ENCODE measurements at regions not wholly inside any gene's neighbourhood (a gene's known extent, or its start where the extent isn't known, plus 50 kb on each side); places are given as distances from the start of the nearest gene placed in this dataset.

DNA sequence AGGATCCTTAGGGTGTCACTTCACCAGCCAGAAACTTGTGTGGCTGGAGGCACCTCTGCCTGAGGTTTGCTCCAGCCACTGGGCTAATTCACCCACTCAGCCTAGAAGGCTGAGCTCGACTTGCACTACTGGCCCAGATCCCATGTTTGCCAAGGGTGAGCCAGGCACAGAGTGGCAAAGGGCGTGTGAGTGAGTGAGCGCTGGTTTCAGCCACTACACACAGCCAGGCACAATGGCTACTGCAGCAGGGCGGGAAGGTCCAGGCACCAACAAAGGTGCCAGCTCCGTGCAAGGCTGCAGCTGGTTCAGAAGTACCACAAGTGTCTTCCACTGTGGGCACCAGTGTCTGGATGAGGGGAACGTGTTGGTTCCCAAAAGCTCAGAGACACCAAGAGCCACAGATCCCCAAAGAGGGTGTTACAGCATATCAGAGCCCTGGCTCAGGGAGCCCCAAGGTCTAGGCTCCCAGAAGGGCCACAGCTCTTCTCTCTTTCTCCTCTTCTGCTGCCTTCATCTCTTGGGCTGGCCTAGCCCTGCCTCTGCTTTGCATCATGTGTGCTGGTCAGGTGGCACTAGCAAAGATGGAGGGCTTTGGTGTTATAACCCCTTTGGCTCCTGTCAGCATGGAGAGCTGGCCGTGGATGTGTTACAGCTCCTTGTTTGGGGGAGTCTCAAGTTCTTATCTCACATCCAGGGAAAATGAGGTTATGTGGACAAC, 736.3 kb upstream of the KLHL1 start:
- no peak overlapping the region for H3K4me3 ChIP-seq (ENCODE audit: low read length)
- ChIA-PET POLR2A (ENCODE audit: unreplicated experiment) (no interaction called here), CTCF (no interaction called here)
- H3K27me3 ChIP-seq (ENCODE audit: low read length) = no peaks in the 10 kb centered on the region
- 0 out of 2 replicates have a peak, but pooled peaks cover 6% of the 10 kb centered on the region for H3K4me1 ChIP-seq (ENCODE audit: insufficient read depth, low read length)
- intact Hi-C loops (cut with micrococcal nuclease) = no loop called here
- no peaks in the 10 kb centered on the region for H3K79me2 ChIP-seq (ENCODE audit: low read length)
- DNase-seq = peak; percentile 13
- no peaks in the 10 kb centered on the region for H3K36me3 ChIP-seq (ENCODE audit: low read depth, low read length)
- ATAC-seq = peak; percentile 71
- H3K27ac ChIP-seq (ENCODE audit: low read length) = no peak overlapping the region
- no peak overlapping the region for H2AFZ ChIP-seq (ENCODE audit: low read length)
- TF ChIP-seq EZH2 (IDR thresholded peaks at IDR 0.05; ENCODE audit: low read length, unreplicated experiment) (no peak), EZH2phosphoT487 (IDR thresholded peaks at IDR 0.05; ENCODE audit: borderline replicate concordance, low read length) (no peak), CTCF (conservative IDR thresholded peaks at IDR 0.05; ENCODE audit: low read depth, low read length) (no peak)
- no TSS peak for BruUV-seq (replicated peaks)
- no peak overlapping the region for H3K9ac ChIP-seq (ENCODE audit: low read length)
- H3K9me2 ChIP-seq (replicated peaks; ENCODE audit: low read length) = no peaks in the 10 kb centered on the region
- H3K9me3 ChIP-seq (ENCODE audit: low read length) = no peaks in the 10 kb centered on the region
- H3K4me2 ChIP-seq (ENCODE audit: low read length) = no peak overlapping the region
- H3F3A ChIP-seq (ENCODE audit: low read length, unreplicated experiment) = no peaks in the 10 kb centered on the region
- no peaks in the 10 kb centered on the region for H4K20me1 ChIP-seq (ENCODE audit: low read length)

DNA sequence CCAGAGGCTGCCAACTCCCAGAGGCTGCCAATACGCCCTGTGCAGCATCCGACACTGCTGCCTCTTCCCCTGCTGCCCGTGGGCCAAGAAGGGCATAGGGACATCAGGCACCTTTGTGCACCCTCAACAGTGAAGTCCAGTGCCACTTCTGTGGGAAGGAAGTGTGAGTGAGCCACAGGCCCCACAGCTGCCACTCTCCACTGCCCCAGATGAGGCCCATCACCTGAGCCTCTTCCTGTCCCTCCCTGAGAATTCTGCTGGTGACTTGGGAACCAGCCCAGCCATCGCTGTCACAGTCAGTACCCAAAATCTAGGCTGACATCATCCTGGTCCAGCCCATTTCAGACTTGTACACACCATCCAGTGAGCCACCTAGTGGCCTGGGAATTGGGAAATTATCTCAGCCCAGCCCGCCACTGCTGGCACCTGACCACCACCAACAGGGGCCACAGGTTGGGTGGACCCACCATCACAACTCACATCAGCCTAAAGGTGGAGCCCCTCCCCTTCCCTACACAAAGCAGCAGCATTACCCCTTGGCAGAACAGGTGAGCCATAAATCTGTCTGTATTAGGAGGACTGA, 733.9 kb upstream of the KLHL1 start:
- BruUV-seq (replicated peaks) = no TSS peak
- TF ChIP-seq EZH2phosphoT487 (IDR thresholded peaks at IDR 0.05; ENCODE audit: borderline replicate concordance, low read length) (no peak), CTCF (conservative IDR thresholded peaks at IDR 0.05; ENCODE audit: low read depth, low read length) (peak; percentile 23; the same call in 1 of the 2 replicates), EZH2 (IDR thresholded peaks at IDR 0.05; ENCODE audit: low read length, unreplicated experiment) (no peak)
- no peaks in the 10 kb centered on the region for H3K36me3 ChIP-seq (ENCODE audit: low read depth, low read length)
- no peak overlapping the region for H3K27ac ChIP-seq (ENCODE audit: low read length)
- no peaks in the 10 kb centered on the region for H3K4me1 ChIP-seq (ENCODE audit: insufficient read depth, low read length)
- no peaks in the 10 kb centered on the region for H3K27me3 ChIP-seq (ENCODE audit: low read length)
- no peak; the same call in 1 of the 2 replicates for ATAC-seq
- DNase-seq = peak; percentile 2
- H3K79me2 ChIP-seq (ENCODE audit: low read length) = no peaks in the 10 kb centered on the region
- no peaks in the 10 kb centered on the region for H3F3A ChIP-seq (ENCODE audit: low read length, unreplicated experiment)
- H3K9me3 ChIP-seq (ENCODE audit: low read length) = no peaks in the 10 kb centered on the region
- no peak overlapping the region for H3K4me2 ChIP-seq (ENCODE audit: low read length)
- intact Hi-C loops (cut with micrococcal nuclease) = no loop called here
- POLR2A ChIA-PET (ENCODE audit: unreplicated experiment) = no interaction called here
- no peak overlapping the region for H3K9ac ChIP-seq (ENCODE audit: low read length)
- CTCF ChIA-PET = no interaction called here
- H3K4me3 ChIP-seq (ENCODE audit: low read length) = no peak overlapping the region
- H2AFZ ChIP-seq (ENCODE audit: low read length) = no peak overlapping the region
- no peaks in the 10 kb centered on the region for H4K20me1 ChIP-seq (ENCODE audit: low read length)
- no peaks in the 10 kb centered on the region for H3K9me2 ChIP-seq (replicated peaks; ENCODE audit: low read length)
